Peyer's patch (tissue), 4 donors: ENCODE measurements at regions not wholly inside any gene's neighbourhood (a gene's known extent, or its start where the extent isn't known, plus 50 kb on each side); places are given as distances from the start of the nearest gene placed in this dataset.

ENCODE experiments used
- POLR2A ChIP-seq, 2 donors: fragments of 450-650 bp; IDR thresholded peaks; one replicate each; pipeline ENCODE4 v1.5.1; 2017; ENCODE audit warnings: antibody characterized with exemption in 2 of 2, mild to moderate bottlenecking in 2 of 2, moderate library complexity in 2 of 2
- TF ChIP-seq, protein P1 (sequence below), 6 experiments: fragments of 450-650 bp in 4 of 6; fragments of 200-600 bp in 2 of 6; sonication (generic) in 1 of 6; IDR thresholded peaks; one replicate each; pipeline ENCODE4 v1.5.1; 2017 to 2019; ENCODE audit warnings: antibody characterized with exemption in 6 of 6, mild to moderate bottlenecking in 3 of 6, moderate library complexity in 1 of 6

DNA sequence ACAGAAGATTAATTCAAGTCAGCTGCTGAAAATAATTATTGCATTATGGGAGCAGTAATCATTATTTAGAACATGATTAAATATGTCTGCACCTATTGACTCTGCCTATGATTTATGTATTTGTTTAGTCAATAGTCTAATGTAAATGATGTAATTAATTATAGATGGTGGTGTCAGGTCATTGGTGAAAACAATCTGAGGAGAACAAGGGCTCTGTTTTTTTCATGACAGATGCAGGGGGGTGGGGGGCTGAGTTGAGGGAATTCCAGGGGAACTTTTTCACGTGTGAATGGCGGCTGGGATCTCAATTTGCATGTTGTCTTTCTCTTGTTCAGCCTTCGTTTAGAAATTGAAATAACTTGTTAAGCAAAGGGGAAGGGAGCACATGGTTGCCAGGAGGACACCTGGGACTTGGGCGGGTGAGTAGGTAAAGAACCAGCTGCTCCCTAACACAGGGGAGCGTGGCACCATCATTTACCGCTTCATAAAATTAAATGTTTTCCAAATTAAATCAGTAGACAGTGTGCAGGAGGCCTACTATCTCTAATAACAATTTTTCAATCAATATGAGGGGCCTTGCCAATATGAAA is 65.4 kb downstream of the NKX6-1 start:
- TF ChIP-seq, protein P1, sequence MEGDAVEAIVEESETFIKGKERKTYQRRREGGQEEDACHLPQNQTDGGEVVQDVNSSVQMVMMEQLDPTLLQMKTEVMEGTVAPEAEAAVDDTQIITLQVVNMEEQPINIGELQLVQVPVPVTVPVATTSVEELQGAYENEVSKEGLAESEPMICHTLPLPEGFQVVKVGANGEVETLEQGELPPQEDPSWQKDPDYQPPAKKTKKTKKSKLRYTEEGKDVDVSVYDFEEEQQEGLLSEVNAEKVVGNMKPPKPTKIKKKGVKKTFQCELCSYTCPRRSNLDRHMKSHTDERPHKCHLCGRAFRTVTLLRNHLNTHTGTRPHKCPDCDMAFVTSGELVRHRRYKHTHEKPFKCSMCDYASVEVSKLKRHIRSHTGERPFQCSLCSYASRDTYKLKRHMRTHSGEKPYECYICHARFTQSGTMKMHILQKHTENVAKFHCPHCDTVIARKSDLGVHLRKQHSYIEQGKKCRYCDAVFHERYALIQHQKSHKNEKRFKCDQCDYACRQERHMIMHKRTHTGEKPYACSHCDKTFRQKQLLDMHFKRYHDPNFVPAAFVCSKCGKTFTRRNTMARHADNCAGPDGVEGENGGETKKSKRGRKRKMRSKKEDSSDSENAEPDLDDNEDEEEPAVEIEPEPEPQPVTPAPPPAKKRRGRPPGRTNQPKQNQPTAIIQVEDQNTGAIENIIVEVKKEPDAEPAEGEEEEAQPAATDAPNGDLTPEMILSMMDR (IDR thresholded peaks at IDR 0.05) = no peak
- no peak for TF ChIP-seq POLR2A (IDR thresholded peaks at IDR 0.05)
